Retina (tissue), 1 donor: ENCODE measurements at regions not wholly inside any gene's neighbourhood (a gene's known extent, or its start where the extent isn't known, plus 50 kb on each side); places are given as distances from the start of the nearest gene placed in this dataset.
"Not testable (repeated sequence)": the region's sequence is repeated elsewhere in the genome, so short reads cannot be mapped to it uniquely, and the experiment has no call there.

Source experiments
- DNase-seq: peaks from one replicate; pipeline ENCODE4 v3.0.0-alpha.2; 2016

GRCh38 chr3:80434366-80434765, 666.6 kb upstream of the ROBO1 start:
- no peak for DNase-seq

- no peak for DNase-seq
These were observed 657.2 kb upstream of the ROBO1 start for GRCh38 chr3:80424951-80425350.

- DNase-seq: peak; percentile 4
These were observed 640.4 kb upstream of the ROBO1 start for GRCh38 chr3:80408030-80408721.

GRCh38 chr3:80405618-80406017, 637.8 kb upstream of the ROBO1 start:
- no peak for DNase-seq

GRCh38 chr3:80395023-80395422, 627.2 kb upstream of the ROBO1 start:
- no peak for DNase-seq

- no peak for DNase-seq
These were observed 623.8 kb upstream of the ROBO1 start for GRCh38 chr3:80391573-80391972.

GRCh38 chr3:80384811-80385210, 617.0 kb upstream of the ROBO1 start:
- no peak for DNase-seq

- DNase-seq: no peak
These were observed 606.6 kb upstream of the ROBO1 start for GRCh38 chr3:80374423-80374822.

- no peak for DNase-seq
These were observed 600.8 kb upstream of the ROBO1 start for GRCh38 chr3:80368616-80369015.

GRCh38 chr3:80366808-80367548, 599.2 kb upstream of the ROBO1 start:
- no peak for DNase-seq

- no peak for DNase-seq
These were observed 590.0 kb upstream of the ROBO1 start for GRCh38 chr3:80357761-80358160.

- DNase-seq: no peak
These were observed 587.3 kb upstream of the ROBO1 start for GRCh38 chr3:80355144-80355543.

- no peak for DNase-seq
These were observed 583.4 kb upstream of the ROBO1 start for GRCh38 chr3:80351201-80351600.

- DNase-seq: no peak
These were observed 583.0 kb upstream of the ROBO1 start for GRCh38 chr3:80350771-80351170.

GRCh38 chr3:80338366-80338765, 570.6 kb upstream of the ROBO1 start:
- no peak for DNase-seq

GRCh38 chr3:80334534-80334933, 566.7 kb upstream of the ROBO1 start:
- DNase-seq: no peak

- no peak for DNase-seq
These were observed 563.8 kb upstream of the ROBO1 start for GRCh38 chr3:80331494-80332170.

- not testable (repeated sequence) for DNase-seq
These were observed 546.7 kb upstream of the ROBO1 start for GRCh38 chr3:80314541-80314940.

GRCh38 chr3:80308637-80309036, 540.8 kb upstream of the ROBO1 start:
- no peak for DNase-seq

- DNase-seq: no peak
These were observed 540.0 kb upstream of the ROBO1 start for GRCh38 chr3:80307844-80308243.

GRCh38 chr3:80297720-80298119, 529.9 kb upstream of the ROBO1 start:
- DNase-seq: no peak

- DNase-seq: no peak
These were observed 517.6 kb upstream of the ROBO1 start for GRCh38 chr3:80285388-80285787.

- DNase-seq: no peak
These were observed 516.0 kb upstream of the ROBO1 start for GRCh38 chr3:80283783-80284182.

GRCh38 chr3:80278056-80278455, 510.3 kb upstream of the ROBO1 start:
- no peak for DNase-seq
